PC-3 (cell line): ENCODE measurements at regions not wholly inside any gene's neighbourhood (a gene's known extent, or its start where the extent isn't known, plus 50 kb on each side); places are given as distances from the start of the nearest gene placed in this dataset.

Source experiments
- ATAC-seq: fragments of 200-7000 bp; cut with Tn5 transposase; 2 replicates; pipeline ENCODE4 v1.9.1; 2020; ENCODE audit warnings: mild to moderate bottlenecking, moderate library complexity
- BruUV-seq: library from RNA; stranded (reverse); fragments of 400-500 nt; replicated peaks from 2 replicates; lab custom pipeline; 2021; lab: Mats Ljungman, UMichigan
- CTCF ChIA-PET: fragments of 300-600 bp; sonication (Branson Sonifier 250); formaldehyde crosslinking; loops from one replicate; lab custom pipeline; 2022; ENCODE audit warnings: antibody characterized with exemption; lab: Charles Lee
- POLR2A ChIA-PET: fragments of 300-600 bp; sonication (Branson Sonifier 250); formaldehyde crosslinking; loops from one replicate; lab custom pipeline; 2022; ENCODE audit warnings: antibody characterized with exemption; ENCODE audit not compliant: unreplicated experiment; lab: Charles Lee
- DNase-seq: peaks from one replicate; pipeline ENCODE4 v3.0.0-alpha.2; 2015
- H2AFZ ChIP-seq: fragments of 300-600 bp; sonication (generic); 2 replicates; pipeline ENCODE4 v1.6.0; 2016; ENCODE audit warnings: antibody characterized with exemption, low read length
- H3F3A ChIP-seq: fragments of 300-600 bp; sonication (generic); one replicate; pipeline ENCODE4 v1.6.0; 2017; ENCODE audit warnings: antibody characterized with exemption, low read length, control low read depth, mild to moderate bottlenecking; ENCODE audit not compliant: unreplicated experiment
- H3K27ac ChIP-seq: fragments of 300-600 bp; sonication (generic); 2 replicates; pipeline ENCODE4 v1.5.1; 2016; ENCODE audit warnings: mild to moderate bottlenecking, low read length
- H3K27me3 ChIP-seq: fragments of 300-600 bp; sonication (generic); 2 replicates; pipeline ENCODE4 v1.6.1; 2016; ENCODE audit warnings: low read length, mixed read lengths
- H3K36me3 ChIP-seq: fragments of 300-600 bp; sonication (generic); 2 replicates; pipeline ENCODE4 v1.6.1; 2016; ENCODE audit warnings: low read depth, mixed run types, low read length, mixed read lengths
- H3K4me1 ChIP-seq: fragments of 300-600 bp; sonication (generic); 2 replicates; pipeline ENCODE4 v1.5.1; 2016; ENCODE audit warnings: low read length; ENCODE audit not compliant: insufficient read depth
- H3K4me2 ChIP-seq: fragments of 300-600 bp; sonication (generic); 2 replicates; pipeline ENCODE4 v1.6.0; 2016; ENCODE audit warnings: low read length
- H3K4me3 ChIP-seq: fragments of 300-600 bp; sonication (generic); 2 replicates; pipeline ENCODE4 v1.5.1; 2016; ENCODE audit warnings: mild to moderate bottlenecking, low read length, mixed read lengths
- H3K79me2 ChIP-seq: fragments of 300-600 bp; sonication (generic); 2 replicates; pipeline ENCODE4 v1.6.1; 2017; ENCODE audit warnings: low read length, mixed read lengths
- H3K9ac ChIP-seq: fragments of 300-600 bp; sonication (generic); 2 replicates; pipeline ENCODE4 v1.6.0; 2016; ENCODE audit warnings: mild to moderate bottlenecking, low read length
- H3K9me2 ChIP-seq: fragments of 300-600 bp; sonication (generic); replicated peaks from 2 replicates; pipeline ENCODE4 v1.6.1; 2016; ENCODE audit warnings: mixed run types, low read length, mixed read lengths
- H3K9me3 ChIP-seq: fragments of 300-600 bp; sonication (generic); 2 replicates; pipeline ENCODE4 v1.6.1; 2016; ENCODE audit warnings: low read length, mixed read lengths
- H4K20me1 ChIP-seq: fragments of 300-600 bp; sonication (generic); 2 replicates; pipeline ENCODE4 v1.6.1; 2016; ENCODE audit warnings: low read length, mixed read lengths
- CTCF ChIP-seq: fragments of 300-600 bp; sonication (generic); conservative IDR thresholded peaks from 2 replicates; pipeline ENCODE4 v1.5.1; 2017; ENCODE audit warnings: antibody characterized with exemption, low read depth, mild to moderate bottlenecking, low read length
- EZH2 ChIP-seq: fragments of 300-600 bp; sonication (generic); IDR thresholded peaks from one replicate; pipeline ENCODE4 v1.6.1; 2017; ENCODE audit warnings: antibody characterized with exemption, mild to moderate bottlenecking, low read length; ENCODE audit not compliant: unreplicated experiment
- EZH2phosphoT487 ChIP-seq: fragments of 300-600 bp; sonication (generic); IDR thresholded peaks from 2 replicates; pipeline ENCODE4 v1.6.1; 2018; ENCODE audit warnings: mild to moderate bottlenecking, antibody characterized with exemption, low read length, borderline replicate concordance
- intact Hi-C: fragments of 100-400 bp; cut with micrococcal nuclease; formaldehyde crosslinking; loops from 2 replicates; pipeline ENCODE4 v1.9.0; 2023

DNA sequence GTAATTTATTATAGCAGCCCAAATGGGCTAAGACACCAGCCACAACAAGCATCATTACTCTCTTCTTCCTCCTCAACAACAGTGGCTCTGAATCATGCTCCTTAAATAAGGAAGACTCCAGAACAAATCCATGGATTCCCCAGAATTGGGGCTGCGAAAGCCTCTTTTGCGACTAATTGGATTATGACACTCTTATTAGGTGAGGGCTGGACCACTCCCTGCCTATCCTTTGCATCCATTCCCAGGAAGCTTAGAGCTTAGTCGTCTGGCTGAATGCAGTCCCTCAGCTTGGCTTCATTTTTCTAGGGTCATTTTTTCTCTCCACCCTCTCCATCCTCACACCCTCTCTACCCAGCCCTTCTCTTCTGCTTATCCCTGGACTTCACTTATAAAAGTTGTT, 227.7 kb downstream of the ZNF621 start:
- H3K4me2 ChIP-seq, result no peak overlapping the region
- DNase-seq, result no peak
- H3K9ac ChIP-seq, result no peak overlapping the region
- no peaks in the 10 kb centered on the region for H3K9me3 ChIP-seq
- POLR2A ChIA-PET, result interaction anchor here (0.7 kb wide), 1 partner anchor 716 kb away, joined by 3 read pairs; no protein-coding TSS in a partner anchor
- no peak for ATAC-seq
- no peaks in the 10 kb centered on the region for H3K79me2 ChIP-seq
- CTCF ChIA-PET, result no interaction called here
- no peak for TF ChIP-seq EZH2phosphoT487
- TF ChIP-seq CTCF, result no peak
- TF ChIP-seq EZH2, result no peak
- no peaks in the 10 kb centered on the region for H3F3A ChIP-seq
- no peaks in the 10 kb centered on the region for H3K9me2 ChIP-seq
- no peaks in the 10 kb centered on the region for H4K20me1 ChIP-seq
- no TSS peak for BruUV-seq
- H3K27ac ChIP-seq, result no peak overlapping the region
- intact Hi-C loops, result no loop called here
- no peaks in the 10 kb centered on the region for H3K4me1 ChIP-seq
- H3K36me3 ChIP-seq, result no peaks in the 10 kb centered on the region
- H3K27me3 ChIP-seq, result peaks cover 24% of the 10 kb centered on the region; the same call in 1 of the 2 replicates
- H3K4me3 ChIP-seq, result no peak overlapping the region
- H2AFZ ChIP-seq, result no peak overlapping the region

DNA sequence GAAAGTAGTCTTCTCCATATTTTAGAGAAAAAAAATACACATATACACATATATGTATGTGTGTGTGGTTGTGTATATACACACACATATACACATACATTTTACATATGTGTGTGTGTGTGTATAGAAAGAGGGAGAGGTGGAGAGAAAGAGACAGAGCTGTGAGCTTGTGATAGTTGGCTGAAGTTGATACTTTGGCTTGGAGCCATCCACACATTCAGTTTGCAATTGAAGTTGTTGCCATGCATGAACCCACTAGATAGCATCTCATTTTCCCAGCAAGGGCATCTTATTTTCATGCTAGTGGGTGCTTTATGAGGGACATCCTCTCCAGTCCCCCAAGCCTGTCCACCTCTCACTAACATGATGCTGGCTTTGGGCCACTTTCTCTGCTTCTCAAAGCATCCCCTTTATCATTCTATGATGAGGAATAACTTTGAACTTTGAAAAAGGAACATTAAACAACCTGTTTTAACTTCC, 228.6 kb downstream of the ZNF621 start:
- no peak overlapping the region for H3K9ac ChIP-seq
- H3K9me3 ChIP-seq, result no peaks in the 10 kb centered on the region
- H3F3A ChIP-seq, result no peaks in the 10 kb centered on the region
- H3K4me2 ChIP-seq, result no peak overlapping the region
- H3K4me3 ChIP-seq, result no peak overlapping the region
- TF ChIP-seq EZH2, result no peak
- BruUV-seq, result no TSS peak
- no peaks in the 10 kb centered on the region for H4K20me1 ChIP-seq
- no peak overlapping the region for H3K27ac ChIP-seq
- no peaks in the 10 kb centered on the region for H3K79me2 ChIP-seq
- no peaks in the 10 kb centered on the region for H3K9me2 ChIP-seq
- no peak overlapping the region for H2AFZ ChIP-seq
- ChIA-PET POLR2A (no interaction called here), CTCF (no interaction called here)
- intact Hi-C loops, result no loop called here
- H3K4me1 ChIP-seq, result no peaks in the 10 kb centered on the region
- H3K36me3 ChIP-seq, result no peaks in the 10 kb centered on the region
- ATAC-seq (no peak), DNase-seq (no peak)
- H3K27me3 ChIP-seq, result peaks cover 24% of the 10 kb centered on the region; the same call in 1 of the 2 replicates

GRCh38 chr3:40753951-40754350, 229.2 kb downstream of the ZNF621 start:
- Histone ChIP-seq H3K27ac (no peak overlapping the region), H3K36me3 (no peaks in the 10 kb centered on the region), H2AFZ (no peak overlapping the region), H3K4me2 (no peak overlapping the region), H3K9ac (no peak overlapping the region), H3K4me3 (no peak overlapping the region), H3K4me1 (no peaks in the 10 kb centered on the region), H3F3A (no peaks in the 10 kb centered on the region), H3K79me2 (no peaks in the 10 kb centered on the region), H3K27me3 (peaks cover 24% of the 10 kb centered on the region; the same call in 1 of the 2 replicates), H3K9me2 (no peaks in the 10 kb centered on the region), H3K9me3 (no peaks in the 10 kb centered on the region), H4K20me1 (no peaks in the 10 kb centered on the region)
- no TSS peak for BruUV-seq
- ChIA-PET POLR2A (no interaction called here), CTCF (no interaction called here)
- intact Hi-C loops, result no loop called here
- ATAC-seq (no peak), DNase-seq (no peak)
- no peak for TF ChIP-seq EZH2phosphoT487
- TF ChIP-seq CTCF, result no peak
- TF ChIP-seq EZH2, result no peak
